Lung (tissue), 11 donors: ENCODE measurements at regions not wholly inside any gene's neighbourhood (a gene's known extent, or its start where the extent isn't known, plus 50 kb on each side); places are given as distances from the start of the nearest gene placed in this dataset.

Experiments used
- ATAC-seq: fragments of 200-7000 bp; cut with Tn5 transposase; one replicate; pipeline ENCODE4 v1.9.1; 2020; ENCODE audit warnings: moderate number of reproducible peaks; ENCODE audit not compliant: insufficient read depth, low FRiP score
- DNase-seq, 3 donors: peaks; one replicate each; pipeline ENCODE4 v3.0.0-alpha.2; 2013 to 2017
- H3K27ac ChIP-seq, 2 donors: one replicate each; pipeline ENCODE4 v1.5.1; 2013; ENCODE audit warnings: mild to moderate bottlenecking in 2 of 2, moderate library complexity in 2 of 2, control low read depth in 1 of 2, inconsistent platforms in 1 of 2, low read depth in 1 of 2, low read length in 1 of 2
- H3K27me3 ChIP-seq, 3 donors: one replicate each; pipeline ENCODE4 v1.5.1; 2013; ENCODE audit warnings: low read length in 2 of 3; ENCODE audit not compliant: control insufficient read depth in 3 of 3, insufficient read depth in 3 of 3
- H3K36me3 ChIP-seq, 4 donors: one replicate each; pipeline ENCODE4 v1.5.1; 2013; ENCODE audit warnings: low read length in 4 of 4, mild to moderate bottlenecking in 1 of 4, moderate library complexity in 1 of 4; ENCODE audit not compliant: control insufficient read depth in 4 of 4, insufficient read depth in 4 of 4
- H3K4me1 ChIP-seq, 5 donors: one replicate each; pipeline ENCODE4 v1.5.1; 2013; ENCODE audit warnings: low read length in 5 of 5, mild to moderate bottlenecking in 2 of 5, moderate library complexity in 1 of 5; ENCODE audit not compliant: control insufficient read depth in 5 of 5, insufficient read depth in 5 of 5
- H3K4me3 ChIP-seq: one replicate; pipeline ENCODE4 v1.5.1; 2013; ENCODE audit warnings: mild to moderate bottlenecking, control low read depth, moderate library complexity
- H3K9ac ChIP-seq, 2 donors: one replicate each; pipeline ENCODE4 v1.5.1; 2013; ENCODE audit warnings: low read length in 2 of 2, control low read depth in 1 of 2; ENCODE audit not compliant: insufficient read depth in 1 of 2
- H3K9me3 ChIP-seq, 4 donors: one replicate each; pipeline ENCODE4 v1.5.1; 2013; ENCODE audit warnings: low read length in 3 of 4, mild to moderate bottlenecking in 1 of 4, moderate library complexity in 1 of 4; ENCODE audit not compliant: control insufficient read depth in 4 of 4, insufficient read depth in 3 of 4
- CTCF ChIP-seq: IDR thresholded peaks from 2 replicates; pipeline ENCODE4 v1.5.1; 2012; ENCODE audit warnings: mild to moderate bottlenecking; ENCODE audit errors: control extremely low read depth, extremely low read depth
- WGBS, 2 donors: extraction: QIAGEN DNeasy Blood & Tissue Kit; methylation state at CpG; one replicate each; pipeline ENCODE4 v1.1.7; 2013; 5-methylcytosine and 5-hydroxymethylcytosine counted together
- donor health status: control.
- donor health status: control.
- donor health status: Bipolar disorder and iron deficiency.
- donor health status: healthy.
- donor health status: DM: yes; HTN: yes; CAD: no.

- TF ChIP-seq CTCF: no peak
- Histone ChIP-seq H3K27ac (no peak overlapping the region), H3K4me3 (no peak overlapping the region), H3K9ac (no peak overlapping the region), H3K4me1 (no peaks in the 10 kb centered on the region), H3K27me3 (peaks cover 0 to 5% (median 0%) of the 10 kb centered on the region in 3 donors), H3K36me3 (no peaks in the 10 kb centered on the region), H3K9me3 (no peaks in the 10 kb centered on the region)
- ATAC-seq: peak; percentile 87
- 41 to 48% methylated on average over 5 of the region's 5 CpGs for WGBS, 2 donors
- no peak for DNase-seq
Observed at GRCh38 chr9:21591221-21592062, 109.3 kb upstream of the IFNE start.

- Histone ChIP-seq H3K27me3 (peaks cover 0 to 5% (median 0%) of the 10 kb centered on the region in 3 donors), H3K9me3 (no peaks in the 10 kb centered on the region), H3K4me3 (no peak overlapping the region), H3K9ac (no peak overlapping the region), H3K27ac (no peak overlapping the region), H3K36me3 (no peaks in the 10 kb centered on the region), H3K4me1 (no peaks in the 10 kb centered on the region)
- DNase-seq (no peak), ATAC-seq (no peak)
- TF ChIP-seq CTCF: no peak
- WGBS, 2 donors: 89 to 96% methylated on average over 3 of the region's 3 CpGs
Observed at GRCh38 chr9:21592063-21592338, 109.9 kb upstream of the IFNE start.

- no peak overlapping the region for H3K27ac ChIP-seq
- no peak overlapping the region for H3K4me3 ChIP-seq
- no peaks in the 10 kb centered on the region for H3K9me3 ChIP-seq
- TF ChIP-seq CTCF: no peak
- no peaks in the 10 kb centered on the region for H3K4me1 ChIP-seq
- H3K9ac ChIP-seq: no peak overlapping the region
- H3K36me3 ChIP-seq: no peaks in the 10 kb centered on the region
- WGBS, 2 donors: 75 to 86% methylated on average over 4 of the region's 4 CpGs
- DNase-seq (no peak), ATAC-seq (no peak)
- no peaks in the 10 kb centered on the region for H3K27me3 ChIP-seq
Observed at GRCh38 chr9:21597284-21597683, 115.2 kb upstream of the IFNE start.

GRCh38 chr9:21598749-21599148, 116.6 kb upstream of the IFNE start:
- Histone ChIP-seq H3K4me3 (no peak overlapping the region), H3K4me1 (no peaks in the 10 kb centered on the region), H3K9me3 (no peaks in the 10 kb centered on the region), H3K9ac (no peak overlapping the region), H3K36me3 (no peaks in the 10 kb centered on the region), H3K27me3 (no peaks in the 10 kb centered on the region), H3K27ac (no peak overlapping the region)
- no peak for ATAC-seq
- no peak for TF ChIP-seq CTCF
- no peak for DNase-seq
- whole genome bisulfite sequencing, 2 donors: 90 to 92% methylated on average over 2 of the region's 2 CpGs
